ENCODE measurements at regions not wholly inside any gene's neighbourhood (a gene's known extent, or its start where the extent isn't known, plus 50 kb on each side); places are given as distances from the start of the nearest gene placed in this dataset.

DNA sequence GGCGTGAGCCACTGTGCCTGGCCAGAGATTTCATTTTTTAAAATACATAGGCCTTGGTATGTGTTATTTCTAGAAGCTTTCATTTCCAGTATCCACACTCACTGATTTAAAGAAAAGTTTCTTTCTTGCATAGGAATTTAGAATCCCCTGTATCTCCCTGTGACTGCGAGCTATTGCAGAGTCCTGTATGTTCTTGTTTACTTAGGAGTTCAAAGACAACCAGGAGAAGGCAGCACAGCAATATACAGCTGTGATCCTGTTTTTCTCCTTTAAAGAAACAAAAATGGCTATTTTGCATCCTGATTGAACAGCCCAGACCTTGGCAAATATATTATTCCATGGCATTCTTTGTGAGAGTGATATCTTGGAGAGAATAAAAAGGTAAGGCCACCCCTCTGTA is 185.0 kb upstream of the COX10 start:
- TF ChIP-seq CTCF (IDR thresholded peaks at IDR 0.05) (no peak), POLR2AphosphoS5 (IDR thresholded peaks at IDR 0.05) (no peak), POLR2A (IDR thresholded peaks at IDR 0.05) (no peak)
